ENCODE measurements at regions not wholly inside any gene's neighbourhood (a gene's known extent, or its start where the extent isn't known, plus 50 kb on each side); places are given as distances from the start of the nearest gene placed in this dataset.
"Not testable (repeated sequence)": the region's sequence is repeated elsewhere in the genome, so short reads cannot be mapped to it uniquely, and the experiment has no call there.

DNA sequence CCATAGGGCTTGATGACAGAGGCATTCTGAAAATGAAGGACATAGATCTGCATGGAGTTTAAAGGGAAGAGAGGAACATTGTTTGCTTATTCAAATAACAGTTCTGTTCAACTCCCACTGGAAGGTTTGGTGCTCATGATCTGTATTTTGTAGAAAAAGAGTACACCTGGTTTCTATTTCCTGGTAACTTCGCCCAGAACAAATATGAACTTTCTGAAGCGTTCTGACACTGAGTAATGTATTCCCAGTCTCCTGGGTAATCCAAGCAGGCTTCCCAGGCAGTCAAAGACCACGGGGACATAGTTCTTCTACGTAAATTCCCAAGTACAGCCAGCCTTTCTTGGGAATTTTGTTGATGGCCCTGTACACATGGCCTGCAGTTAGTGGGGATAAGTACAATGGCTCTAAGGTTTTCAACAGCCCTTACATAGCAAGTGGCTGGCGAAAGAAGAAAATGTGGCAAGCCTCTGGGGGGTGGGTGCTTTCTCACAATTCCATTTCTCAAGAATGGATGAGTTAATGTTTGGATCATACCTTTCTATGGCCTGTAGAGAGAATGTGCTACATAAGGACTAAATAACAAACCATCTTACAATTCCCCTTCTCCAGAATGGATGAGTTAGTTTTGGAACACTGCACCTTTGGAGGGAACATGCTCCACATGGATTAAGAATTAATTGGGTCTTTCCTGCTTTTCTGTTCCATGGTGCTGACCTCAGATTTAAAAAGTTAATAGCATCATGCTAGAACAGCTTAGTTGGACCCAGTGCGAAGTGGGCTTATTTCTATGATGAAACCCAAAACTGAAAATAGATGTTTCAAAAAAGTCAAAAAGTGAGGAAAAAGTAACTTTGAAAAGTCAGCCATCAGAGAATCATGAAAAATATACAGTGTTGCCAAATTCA lies 52.7 kb downstream of the COL6A6 start:
- Histone ChIP-seq H3K27me3 (ENCODE audit: insufficient read depth in 3 of 3, low read length in 2 of 3) (peaks cover 0 to 2% (median 0%) of the 10 kb centered on the region in 3 donors), H3K27ac (no peak overlapping the region), H3K4me3 (no peak overlapping the region), H3K4me1 (no peaks in the 10 kb centered on the region), H3K9me3 (no peaks in the 10 kb centered on the region), H3K36me3 (ENCODE audit: insufficient read depth in 1 of 2, low read depth in 1 of 2) (no peaks in the 10 kb centered on the region)
- no peak for ATAC-seq
- WGBS, 3 donors, result 74 to 78% (median 78%) methylated on average over 6 of the region's 6 CpGs
- intact Hi-C loops (cut with DNase I), result no loop called here
- TF ChIP-seq, protein P1, sequence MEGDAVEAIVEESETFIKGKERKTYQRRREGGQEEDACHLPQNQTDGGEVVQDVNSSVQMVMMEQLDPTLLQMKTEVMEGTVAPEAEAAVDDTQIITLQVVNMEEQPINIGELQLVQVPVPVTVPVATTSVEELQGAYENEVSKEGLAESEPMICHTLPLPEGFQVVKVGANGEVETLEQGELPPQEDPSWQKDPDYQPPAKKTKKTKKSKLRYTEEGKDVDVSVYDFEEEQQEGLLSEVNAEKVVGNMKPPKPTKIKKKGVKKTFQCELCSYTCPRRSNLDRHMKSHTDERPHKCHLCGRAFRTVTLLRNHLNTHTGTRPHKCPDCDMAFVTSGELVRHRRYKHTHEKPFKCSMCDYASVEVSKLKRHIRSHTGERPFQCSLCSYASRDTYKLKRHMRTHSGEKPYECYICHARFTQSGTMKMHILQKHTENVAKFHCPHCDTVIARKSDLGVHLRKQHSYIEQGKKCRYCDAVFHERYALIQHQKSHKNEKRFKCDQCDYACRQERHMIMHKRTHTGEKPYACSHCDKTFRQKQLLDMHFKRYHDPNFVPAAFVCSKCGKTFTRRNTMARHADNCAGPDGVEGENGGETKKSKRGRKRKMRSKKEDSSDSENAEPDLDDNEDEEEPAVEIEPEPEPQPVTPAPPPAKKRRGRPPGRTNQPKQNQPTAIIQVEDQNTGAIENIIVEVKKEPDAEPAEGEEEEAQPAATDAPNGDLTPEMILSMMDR (IDR thresholded peaks at IDR 0.05), result no peak
- no peak for DNase-seq

DNA sequence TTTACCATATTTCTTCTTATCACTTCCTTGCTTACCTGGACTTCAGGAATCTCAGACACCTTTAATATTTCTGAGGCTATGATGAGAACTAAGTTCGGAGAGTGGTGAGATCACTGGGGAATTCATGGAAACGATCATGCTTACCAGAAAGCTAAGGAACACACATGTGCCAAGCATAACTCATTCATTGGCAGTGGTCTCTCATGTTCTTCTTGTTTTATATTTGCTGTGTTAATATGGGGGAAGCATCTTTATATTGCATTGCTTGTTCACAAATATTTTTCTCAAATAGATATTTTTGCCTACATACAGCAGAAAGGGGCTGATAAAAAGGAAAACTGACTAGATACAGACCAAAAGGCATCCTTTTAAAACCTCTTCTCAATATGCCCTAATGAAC lies 55.8 kb downstream of the COL6A6 start:
- no peaks in the 10 kb centered on the region for H3K36me3 ChIP-seq (ENCODE audit: insufficient read depth in 1 of 2, low read depth in 1 of 2)
- DNase-seq (no peak), ATAC-seq (no peak)
- peaks cover 0 to 2% (median 0%) of the 10 kb centered on the region in 3 donors for H3K27me3 ChIP-seq (ENCODE audit: insufficient read depth in 3 of 3, low read length in 2 of 3)
- no peaks in the 10 kb centered on the region for H3K4me1 ChIP-seq
- no peaks in the 10 kb centered on the region for H3K9me3 ChIP-seq
- intact Hi-C loops (cut with DNase I), result no loop called here
- TF ChIP-seq, protein P1 (IDR thresholded peaks at IDR 0.05), result no peak
- 18 to 35% (median 30%) methylated on average over 2 of the region's 2 CpGs for WGBS, 3 donors
- no peak overlapping the region for H3K27ac ChIP-seq
- H3K4me3 ChIP-seq, result no peak overlapping the region

DNA sequence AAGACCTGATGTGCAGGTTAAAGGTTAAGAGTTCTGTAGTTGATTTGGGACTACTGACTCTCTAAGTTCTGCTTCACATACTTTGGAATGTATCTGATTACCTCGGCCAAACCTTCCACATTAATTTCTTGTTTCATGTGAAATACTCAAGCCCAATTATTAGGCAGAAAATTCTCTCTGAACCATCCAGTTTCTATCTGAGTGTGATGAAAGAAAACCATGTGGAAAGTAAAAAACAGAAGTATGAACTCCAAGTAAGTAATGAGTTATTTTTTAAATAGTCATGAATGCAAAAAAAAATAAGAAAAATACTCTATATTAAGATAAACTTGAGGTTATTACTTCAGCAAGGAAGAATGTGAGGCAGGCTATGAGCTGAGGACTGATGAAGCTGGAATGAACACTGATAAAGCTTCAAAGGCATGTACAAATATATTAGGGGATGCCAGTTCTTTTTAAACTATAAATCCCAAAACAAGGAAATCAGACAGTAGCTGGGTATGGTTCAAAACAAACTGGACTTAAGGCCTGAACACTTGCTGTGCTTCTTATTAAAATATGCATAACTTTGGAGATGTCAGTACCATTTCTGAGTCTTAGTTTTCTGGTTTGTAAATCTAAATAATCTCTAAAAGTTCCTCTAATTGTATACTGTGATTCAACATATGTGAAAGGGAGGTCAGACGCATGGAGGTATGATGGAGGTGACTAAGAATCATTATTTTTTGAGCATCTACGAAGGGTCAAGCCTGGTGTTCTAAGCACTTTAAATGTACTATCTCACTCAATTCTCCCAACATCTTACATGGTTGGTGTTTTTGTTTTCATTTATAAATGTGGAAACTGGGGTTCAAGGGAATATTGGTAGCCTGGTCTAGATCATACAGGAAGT lies 59.6 kb downstream of the COL6A6 start:
- Histone ChIP-seq H3K27me3 (ENCODE audit: insufficient read depth in 3 of 3, low read length in 2 of 3) (no peaks in the 10 kb centered on the region), H3K36me3 (ENCODE audit: insufficient read depth in 1 of 2, low read depth in 1 of 2) (no peaks in the 10 kb centered on the region), H3K4me1 (no peaks in the 10 kb centered on the region), H3K4me3 (no peak overlapping the region), H3K27ac (no peak overlapping the region), H3K9me3 (no peaks in the 10 kb centered on the region)
- intact Hi-C loops (cut with DNase I), result no loop called here
- 70 to 76% (median 71%) methylated on average over 3 of the region's 3 CpGs for WGBS, 3 donors
- ATAC-seq (no peak), DNase-seq (no peak)
- TF ChIP-seq, protein P1 (IDR thresholded peaks at IDR 0.05), result no peak

DNA sequence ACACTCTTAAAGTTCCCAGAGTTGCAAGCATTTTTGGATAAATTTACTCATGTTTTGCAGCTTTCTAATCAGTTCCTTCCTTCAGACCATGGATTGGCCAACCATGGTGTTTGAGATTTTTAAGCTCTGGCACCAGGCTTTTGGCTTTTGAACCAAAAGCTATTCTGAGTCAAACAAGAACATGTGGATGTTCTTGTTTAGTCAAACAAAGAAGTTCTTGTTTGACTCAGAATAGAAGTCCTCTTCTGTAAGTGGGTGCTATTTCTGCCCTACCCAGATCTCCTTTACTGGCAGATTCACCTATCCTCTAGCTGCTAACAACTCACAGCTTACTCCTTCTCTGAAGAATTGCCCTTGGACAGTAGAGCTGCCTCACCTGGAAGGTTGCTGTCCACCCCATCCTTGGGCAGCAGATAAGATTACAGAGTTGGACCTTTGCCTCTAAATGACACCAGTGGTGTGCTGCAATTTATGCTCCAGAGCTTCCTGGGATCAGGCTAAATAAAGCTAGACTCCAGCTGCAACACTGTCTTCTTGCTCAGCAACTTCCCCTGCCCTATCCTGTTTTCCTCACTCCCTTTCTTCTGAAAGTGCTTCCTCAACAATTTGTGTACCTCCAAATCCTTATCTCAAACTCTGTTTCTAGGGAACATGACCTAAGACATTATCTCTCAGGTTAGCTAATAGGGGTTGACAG lies 65.6 kb downstream of the COL6A6 start:
- H3K4me1 ChIP-seq, result no peaks in the 10 kb centered on the region
- no peaks in the 10 kb centered on the region for H3K9me3 ChIP-seq
- no peaks in the 10 kb centered on the region for H3K27me3 ChIP-seq (ENCODE audit: insufficient read depth in 3 of 3, low read length in 2 of 3)
- H3K36me3 ChIP-seq (ENCODE audit: insufficient read depth in 1 of 2, low read depth in 1 of 2), result no peaks in the 10 kb centered on the region
- no peak for DNase-seq
- no peak overlapping the region for H3K4me3 ChIP-seq
- intact Hi-C loops (cut with DNase I), result no loop called here
- H3K27ac ChIP-seq, result no peak overlapping the region
- TF ChIP-seq, protein P1 (IDR thresholded peaks at IDR 0.05), result no peak
- no peak for ATAC-seq

DNA sequence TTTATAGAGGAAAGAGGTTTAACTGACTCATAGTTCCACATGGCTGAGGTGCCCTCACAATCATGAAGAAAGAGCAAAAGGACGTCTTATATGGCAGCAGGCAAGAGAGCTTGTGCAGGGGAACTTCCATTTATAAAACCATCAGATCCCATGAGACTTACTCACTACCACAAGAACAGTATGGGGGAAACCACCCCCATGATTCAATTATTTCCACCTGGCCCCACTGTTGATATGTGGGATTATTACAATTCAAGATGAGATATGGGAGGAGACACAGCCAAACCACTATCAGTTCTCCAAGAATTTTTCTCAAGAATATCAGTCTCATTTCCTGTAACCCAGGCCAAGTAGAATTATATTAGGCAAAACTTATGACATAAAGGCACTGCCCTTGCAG lies 77.8 kb downstream of the COL6A6 start:
- DNase-seq; H3K27me3 ChIP-seq (ENCODE audit: insufficient read depth in 3 of 3, low read length in 2 of 3); H3K27ac ChIP-seq; H3K4me1 ChIP-seq; H3K9me3 ChIP-seq; intact Hi-C loops (cut with DNase I); H3K36me3 ChIP-seq (ENCODE audit: insufficient read depth in 1 of 2, low read depth in 1 of 2); H3K4me3 ChIP-seq; ATAC-seq: not testable (repeated sequence)
- WGBS, 3 donors, result 49 to 75% (median 72%) methylated on average over 1 of the region's 1 CpG
